NCI-H1092 treated with DMSO at 0.1 percent for 48 hours (cell line): ENCODE measurements at regions not wholly inside any gene's neighbourhood (a gene's known extent, or its start where the extent isn't known, plus 50 kb on each side); places are given as distances from the start of the nearest gene placed in this dataset.
"Not testable (repeated sequence)": the region's sequence is repeated elsewhere in the genome, so short reads cannot be mapped to it uniquely, and the experiment has no call there.

ENCODE experiments used
- DNase-seq: peaks from one replicate; lab custom pipeline; 2025; lab: John Stamatoyannopoulos, UW

DNA sequence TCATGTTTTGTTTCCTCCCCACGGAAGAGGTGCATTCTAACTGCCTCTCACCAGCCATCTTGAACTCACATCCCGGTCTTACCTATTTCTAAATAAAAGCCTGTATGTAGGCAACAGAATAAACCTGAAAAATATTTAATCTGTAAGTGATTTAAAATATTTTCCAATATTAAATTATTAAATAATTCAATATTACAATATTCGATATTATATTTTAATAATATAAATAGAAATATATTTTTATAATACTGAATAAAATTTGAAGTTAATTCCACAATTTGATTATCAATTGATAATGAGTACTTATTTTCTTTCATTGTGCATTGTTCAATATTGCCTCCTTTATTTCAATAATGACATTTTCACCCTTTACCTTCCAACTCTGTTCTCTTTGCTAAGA is 404.4 kb downstream of the CYLC2 start:
- DNase-seq = no peak

DNA sequence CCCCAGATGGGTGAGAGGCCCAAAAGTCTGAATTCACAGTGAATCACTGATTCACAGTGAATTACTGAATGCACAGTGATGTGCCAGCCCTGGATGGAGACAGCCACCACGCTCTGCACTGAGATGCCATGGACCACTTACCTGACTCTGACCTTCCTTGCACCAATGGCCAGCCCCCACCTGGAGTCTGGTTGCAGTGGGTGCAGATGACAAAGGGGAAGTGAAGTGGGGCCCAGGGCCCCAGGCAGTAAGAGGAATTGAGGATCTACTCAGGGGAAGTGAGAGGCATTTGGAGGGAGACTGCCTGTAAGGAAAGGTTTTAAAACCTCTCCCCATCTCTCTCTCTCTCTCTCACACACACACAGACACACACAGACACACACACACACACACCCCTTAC is 412.1 kb downstream of the CYLC2 start:
- DNase-seq = no peak

DNA sequence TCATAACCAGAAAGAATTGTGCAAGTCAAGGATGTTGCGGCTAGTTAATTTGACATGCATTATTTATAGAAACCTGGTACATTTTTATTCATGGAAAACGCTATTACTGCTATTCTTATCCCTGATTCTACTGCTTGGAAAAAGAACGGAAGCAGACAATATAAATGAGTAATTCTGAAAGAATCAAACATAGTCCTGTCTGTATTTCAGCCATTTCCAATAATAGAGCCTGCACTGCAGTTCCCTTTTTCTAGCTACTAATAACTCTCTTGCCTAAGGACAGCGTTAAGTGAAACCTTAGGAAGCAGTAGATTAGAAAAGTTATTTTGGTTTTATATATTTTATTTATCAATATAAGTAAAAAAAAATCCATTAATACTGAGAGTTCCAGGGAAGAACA is 414.9 kb downstream of the CYLC2 start:
- DNase-seq = no peak

DNA sequence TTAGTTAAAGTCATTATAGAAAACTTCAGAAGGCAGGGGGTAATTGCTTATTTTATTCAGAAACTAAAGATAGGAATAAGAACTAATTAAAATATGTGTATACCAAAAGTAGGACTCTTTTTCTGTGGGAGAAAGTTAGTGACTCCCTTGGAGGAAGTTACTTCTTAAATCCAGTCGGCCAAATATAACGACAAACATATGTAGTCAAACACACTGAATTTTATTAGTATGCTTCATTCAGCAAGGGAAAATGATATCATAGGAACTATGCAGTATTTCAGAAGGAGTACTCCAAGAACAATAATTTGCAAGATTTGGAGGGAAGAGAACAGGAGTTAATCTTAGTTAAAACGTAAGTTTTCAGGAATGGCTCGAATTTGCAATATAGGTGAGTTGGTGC is 432.6 kb downstream of the CYLC2 start:
- DNase-seq = no peak

DNA sequence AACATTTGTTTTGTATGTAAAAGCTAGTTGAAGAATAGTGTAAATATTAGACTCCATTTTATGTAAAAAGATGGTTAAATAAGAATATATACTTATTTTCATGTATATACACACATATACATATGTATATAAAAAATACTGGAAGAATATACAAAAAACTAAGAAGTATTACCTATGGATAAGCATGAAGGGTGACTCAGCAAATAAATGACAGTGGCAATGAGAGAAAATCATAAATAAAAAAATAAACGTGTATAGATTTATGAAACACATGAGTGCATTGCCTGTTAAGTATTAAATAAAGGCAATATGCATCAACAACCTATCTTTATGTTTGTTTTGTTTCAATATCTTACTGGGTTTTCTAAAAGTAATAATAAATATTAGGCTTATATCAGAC is 435.3 kb downstream of the CYLC2 start:
- DNase-seq = no peak

DNA sequence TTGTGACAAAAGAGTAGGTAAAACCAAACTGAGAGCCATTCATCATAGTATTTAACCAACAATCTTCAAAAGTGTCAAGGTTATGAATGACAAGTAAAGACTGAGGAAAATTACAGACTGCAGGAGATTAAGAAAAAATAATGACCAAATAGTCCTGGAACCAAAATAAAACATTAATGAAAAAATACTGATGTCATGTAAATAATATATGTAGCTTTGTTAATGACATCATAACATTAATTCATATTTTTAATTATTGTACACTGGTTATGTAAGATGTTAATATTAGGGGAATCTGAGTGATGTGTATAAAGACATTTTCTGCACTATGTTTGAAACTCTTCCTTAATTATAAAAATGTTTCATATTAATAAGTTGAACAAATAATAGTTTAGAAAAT is 436.7 kb downstream of the CYLC2 start:
- DNase-seq = no peak

DNA sequence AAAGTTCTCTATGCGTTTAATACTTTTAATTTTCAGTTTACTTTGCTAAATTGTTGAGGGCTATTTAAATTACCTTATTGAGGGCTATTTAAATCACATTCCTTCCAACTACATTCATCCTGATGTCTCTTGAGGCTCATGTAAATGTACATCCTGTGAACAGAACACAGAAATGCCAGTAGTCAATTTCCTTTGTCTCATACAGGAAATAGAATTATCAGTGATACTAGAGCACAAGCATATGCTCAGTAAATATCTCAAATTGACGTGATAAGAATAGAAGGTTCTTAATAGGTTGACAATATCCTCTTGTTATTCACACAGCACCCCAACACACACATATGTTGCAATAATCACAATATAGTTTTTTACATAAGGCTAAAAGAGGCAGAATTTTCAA is 449.0 kb downstream of the CYLC2 start:
- no peak for DNase-seq

DNA sequence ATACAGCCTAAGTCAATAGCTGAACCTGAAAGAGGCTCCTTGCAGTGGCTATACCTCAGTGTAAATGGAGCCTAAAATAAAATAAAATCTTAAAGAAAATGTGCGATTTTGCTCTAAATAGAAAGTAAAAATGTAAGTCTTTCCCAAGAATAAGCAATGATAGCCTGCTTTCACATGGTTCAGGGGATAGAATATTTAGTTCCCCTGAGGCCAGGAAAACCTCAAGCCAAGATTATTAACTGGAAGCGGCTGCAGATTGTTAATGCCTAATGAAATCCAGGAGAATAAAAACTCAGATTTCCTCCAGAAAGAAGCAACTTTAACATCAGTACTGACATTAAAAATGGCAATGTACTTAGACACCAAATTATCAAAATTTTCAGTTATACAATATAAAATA is 463.7 kb downstream of the CYLC2 start:
- DNase-seq = no peak

DNA sequence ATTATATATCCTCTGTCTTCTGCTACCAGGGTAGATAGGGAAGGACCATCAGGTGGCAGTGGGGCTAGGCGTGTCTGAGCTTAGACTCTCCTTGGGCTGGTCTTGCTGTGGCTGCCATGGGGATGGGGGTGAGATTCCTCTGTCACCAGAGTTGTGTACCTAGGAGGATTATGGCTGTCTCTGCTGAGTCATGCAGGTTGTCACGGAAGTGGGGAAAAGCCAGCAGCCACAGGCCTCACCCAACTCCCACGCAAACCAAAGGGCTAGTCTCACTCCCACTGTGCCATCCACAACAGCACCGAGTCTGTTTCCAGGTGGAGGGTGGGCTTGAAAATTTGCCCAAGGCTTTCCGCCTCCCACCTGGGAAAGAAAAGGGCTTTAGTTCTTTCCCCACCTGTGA is 476.1 kb downstream of the CYLC2 start:
- no peak for DNase-seq

DNA sequence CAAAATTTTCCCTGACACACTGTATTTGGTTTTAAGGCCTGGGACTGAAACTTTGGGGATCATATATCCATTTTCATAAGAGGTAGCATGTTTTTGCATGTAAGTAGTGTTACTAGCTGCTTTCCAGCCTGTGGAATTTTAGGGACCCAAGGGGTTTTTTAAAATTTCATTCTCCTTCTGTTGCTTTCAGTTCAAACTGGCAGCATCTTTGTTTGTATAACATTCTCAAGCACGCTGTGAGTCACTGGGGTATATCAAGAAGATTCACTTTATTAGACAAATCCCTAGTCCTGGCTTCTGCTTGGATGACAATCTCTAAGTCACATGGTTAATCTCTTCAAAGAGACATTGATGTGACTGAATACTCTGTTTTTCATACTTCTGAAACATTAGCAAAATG is 479.0 kb downstream of the CYLC2 start:
- no peak for DNase-seq

DNA sequence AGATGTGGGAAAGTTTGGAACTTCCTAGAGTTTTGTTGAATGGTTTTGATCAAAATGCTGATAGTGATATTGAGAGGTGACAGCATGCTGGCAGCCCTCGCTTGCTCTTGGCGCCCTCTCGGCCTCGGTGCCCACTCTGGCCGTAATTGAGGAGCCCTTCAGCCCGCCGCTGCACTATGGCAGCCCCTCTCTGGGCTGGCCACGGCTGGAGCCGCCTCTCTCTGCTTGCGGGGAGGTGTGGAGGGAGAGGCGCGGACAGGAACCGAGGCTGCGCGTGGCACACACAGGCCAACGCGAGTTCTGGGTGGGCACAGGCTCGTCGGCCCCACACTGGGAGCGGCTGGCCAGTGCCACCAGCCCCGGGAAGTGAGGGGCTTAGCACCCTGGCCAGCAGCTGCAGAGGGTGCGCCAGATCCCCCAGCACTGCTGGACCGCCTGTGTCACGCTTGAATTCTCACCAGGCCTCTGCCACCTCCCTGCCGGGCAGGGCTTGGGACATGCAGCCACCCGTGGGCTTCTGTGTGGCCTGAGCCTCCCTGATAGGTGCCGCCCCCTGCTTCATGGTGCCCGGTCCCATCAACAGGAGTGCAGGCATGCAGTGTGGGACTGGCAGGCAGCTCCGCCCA is 488.5 kb downstream of the CYLC2 start:
- no peak for DNase-seq

DNA sequence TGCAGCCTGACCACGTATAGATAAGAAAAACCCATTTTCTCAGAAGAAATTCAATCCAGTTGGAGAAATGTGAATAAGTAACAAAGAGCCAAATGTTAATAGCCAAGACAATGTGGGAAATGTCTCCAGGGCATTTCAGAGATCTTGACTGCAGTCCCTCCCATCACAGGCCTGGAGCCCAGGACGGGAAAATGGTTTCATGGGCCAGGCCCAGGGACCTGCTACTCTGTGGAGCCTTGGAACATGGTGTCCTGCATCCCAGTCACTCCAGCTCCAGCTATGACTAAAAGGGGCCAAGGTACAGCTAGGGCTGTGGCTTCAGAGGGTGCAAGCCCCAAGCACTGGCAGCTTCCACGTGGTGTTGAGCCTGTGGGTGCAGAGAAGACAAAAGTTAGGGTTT is 490.0 kb downstream of the CYLC2 start:
- no peak for DNase-seq

DNA sequence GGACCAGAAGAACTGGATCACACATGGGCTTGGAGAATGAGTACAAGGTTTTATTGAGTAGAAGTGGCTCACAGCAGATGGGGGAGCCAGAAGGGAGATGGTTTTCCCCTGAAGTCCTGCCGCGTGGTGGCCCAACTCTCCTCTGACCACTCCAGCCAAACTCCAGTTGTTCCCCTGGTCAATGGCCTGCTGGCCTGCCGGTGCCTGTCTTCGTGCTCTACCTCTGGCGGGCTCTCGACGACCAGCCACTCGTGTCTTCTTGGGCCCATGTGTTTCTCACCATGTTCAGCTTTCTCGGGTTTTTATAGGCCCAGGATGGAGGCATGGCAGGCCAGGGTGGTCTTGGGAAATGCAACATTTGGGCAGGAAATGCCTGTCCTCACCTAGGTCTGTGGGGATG is 519.6 kb downstream of the CYLC2 start:
- no peak for DNase-seq

DNA sequence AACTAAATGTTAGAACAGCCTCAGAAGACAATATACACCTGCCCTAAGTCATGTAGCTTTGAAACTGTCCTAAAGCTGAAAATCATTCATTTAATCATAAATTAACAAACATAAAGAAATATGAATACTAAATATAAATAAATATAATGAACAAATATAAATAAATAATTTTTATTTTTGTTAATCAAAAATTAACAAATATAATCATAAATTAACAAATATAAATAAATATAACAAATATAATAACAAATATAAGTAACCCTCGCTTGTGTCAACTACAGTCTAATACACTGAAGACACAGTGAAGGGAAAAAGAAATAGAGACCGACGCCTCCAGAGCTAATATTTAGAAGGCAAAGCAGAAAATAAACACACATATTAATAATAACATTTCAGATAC is 527.3 kb downstream of the CYLC2 start:
- no peak for DNase-seq

DNA sequence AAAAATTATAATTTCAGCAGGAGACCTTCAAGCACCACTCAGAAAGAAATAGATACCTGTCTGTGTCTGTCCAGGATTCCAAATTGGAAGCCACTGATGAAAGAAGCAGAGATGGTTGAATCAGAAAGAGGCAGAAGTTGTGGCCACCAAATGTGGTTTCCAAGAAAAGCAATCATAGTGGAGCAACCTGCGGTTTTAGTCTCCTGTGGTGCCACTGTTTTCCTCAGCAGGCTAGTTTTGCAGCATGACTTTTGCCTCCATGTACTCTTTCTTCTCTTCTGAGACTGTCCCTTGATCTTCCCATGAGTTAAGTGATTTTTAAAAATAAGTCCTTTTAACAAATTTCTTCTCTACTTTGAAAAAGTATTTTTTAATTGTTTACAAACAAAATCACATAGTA is 535.8 kb downstream of the CYLC2 start:
- DNase-seq = no peak

DNA sequence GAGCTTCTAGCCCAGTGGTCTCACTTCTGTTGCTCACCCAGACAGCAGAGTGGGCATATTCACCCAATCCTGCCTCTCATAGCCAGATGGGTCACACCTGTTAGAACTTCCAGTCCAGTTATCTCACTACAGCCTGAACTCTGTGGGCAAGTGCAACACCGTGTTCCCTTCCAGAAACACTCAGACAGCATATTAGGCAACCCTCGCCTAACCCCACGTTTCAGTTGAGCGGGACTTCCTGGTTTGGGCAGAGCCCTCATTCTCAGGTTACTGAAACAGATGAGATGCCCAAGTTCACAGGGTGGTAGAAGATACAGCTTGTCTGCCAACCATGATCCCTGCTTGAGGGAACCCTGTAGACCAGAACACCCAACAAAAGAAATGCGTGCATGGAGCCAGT is 538.2 kb downstream of the CYLC2 start:
- no peak for DNase-seq

DNA sequence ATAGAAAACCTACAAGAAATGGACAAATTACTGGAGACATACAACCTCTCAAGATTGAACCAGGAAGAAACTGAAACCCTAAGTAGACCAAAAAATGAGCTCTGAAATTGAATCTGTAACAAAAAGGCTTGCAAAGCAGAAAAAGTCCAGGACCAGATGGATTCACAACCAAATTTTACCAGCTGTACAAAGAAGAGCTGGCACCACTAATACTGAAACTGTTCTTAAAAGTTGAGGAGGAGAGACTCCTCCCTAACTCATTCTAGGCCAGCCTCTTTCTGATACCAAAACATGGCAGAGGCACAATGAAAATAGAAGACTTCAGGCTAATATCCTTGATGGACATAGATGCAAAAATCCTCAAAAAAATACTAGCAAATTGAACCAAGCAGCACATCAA is 542.3 kb downstream of the CYLC2 start:
- DNase-seq = no peak

DNA sequence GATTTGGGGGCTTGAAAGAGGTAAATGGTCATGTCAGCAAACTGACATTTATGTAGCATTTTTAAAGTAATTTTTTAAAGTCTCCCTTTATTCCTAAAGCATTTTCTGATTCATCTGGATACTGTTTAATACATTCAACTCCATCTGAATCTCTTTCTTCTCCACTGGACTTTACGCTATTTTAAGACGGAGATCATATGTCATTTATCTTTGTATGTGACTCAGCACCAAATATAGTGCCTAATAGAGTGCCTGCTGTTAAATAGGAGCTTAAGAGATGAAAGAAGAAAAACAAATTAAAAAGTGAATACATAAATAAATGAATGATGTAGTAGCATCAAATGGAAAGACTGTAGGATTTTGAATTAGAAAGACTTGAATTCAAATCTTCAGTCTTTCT is 548.8 kb upstream of the SMC2 start:
- no peak for DNase-seq

DNA sequence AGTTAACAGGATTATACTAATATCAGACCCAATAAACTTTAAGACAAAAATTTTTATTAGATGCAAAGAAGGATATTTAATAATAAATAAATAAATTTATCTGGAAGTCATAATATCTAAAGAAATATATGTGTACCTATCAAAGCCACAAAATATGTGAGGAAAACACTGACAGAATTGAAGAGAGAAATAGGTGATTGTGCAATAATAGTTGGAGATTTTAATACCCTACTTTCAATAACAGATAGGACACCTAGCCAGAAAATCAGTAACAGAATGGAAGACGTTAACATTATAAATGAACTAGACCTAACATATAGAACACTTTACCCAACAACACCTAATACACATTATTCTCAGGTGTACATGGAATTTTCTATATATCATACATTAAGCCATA is 541.4 kb upstream of the SMC2 start:
- no peak for DNase-seq

DNA sequence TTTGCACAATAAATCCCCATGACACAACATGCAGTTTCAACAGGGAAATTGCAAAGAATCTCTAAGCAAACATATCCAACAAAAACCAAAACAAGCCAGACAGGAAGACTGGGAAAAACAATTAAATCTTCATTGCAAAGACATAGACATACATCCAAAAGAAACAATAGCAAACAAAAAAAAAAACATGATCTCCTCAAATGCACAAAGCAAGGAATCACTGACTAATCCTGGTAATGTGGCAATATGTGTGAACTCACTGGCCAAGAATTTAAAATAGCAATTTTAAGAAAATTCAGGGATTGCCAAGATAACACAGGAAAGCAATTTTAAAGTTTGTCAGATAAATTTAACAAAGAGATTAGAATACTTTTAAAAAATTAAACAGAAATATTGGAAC is 520.1 kb upstream of the SMC2 start:
- DNase-seq = no peak

DNA sequence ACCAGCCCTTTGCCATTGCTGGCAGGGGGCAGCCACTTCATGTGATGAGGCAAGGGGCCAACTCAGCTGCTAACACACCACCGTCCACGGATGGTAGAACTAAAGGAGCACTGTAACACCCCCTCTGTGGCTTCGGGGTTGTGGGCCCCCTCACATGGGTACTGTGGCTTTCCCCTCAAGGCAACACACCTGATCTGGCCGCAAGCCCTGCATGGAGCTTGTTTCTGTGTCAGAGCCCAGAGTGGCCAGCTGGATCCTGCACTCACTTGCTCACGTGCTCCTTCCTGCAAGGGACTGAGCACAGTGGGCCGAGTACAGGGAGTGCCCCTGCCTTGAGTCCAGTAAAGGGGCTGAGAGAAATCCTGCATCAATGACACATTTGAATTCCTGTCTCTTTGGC is 507.4 kb upstream of the SMC2 start:
- DNase-seq = no peak

DNA sequence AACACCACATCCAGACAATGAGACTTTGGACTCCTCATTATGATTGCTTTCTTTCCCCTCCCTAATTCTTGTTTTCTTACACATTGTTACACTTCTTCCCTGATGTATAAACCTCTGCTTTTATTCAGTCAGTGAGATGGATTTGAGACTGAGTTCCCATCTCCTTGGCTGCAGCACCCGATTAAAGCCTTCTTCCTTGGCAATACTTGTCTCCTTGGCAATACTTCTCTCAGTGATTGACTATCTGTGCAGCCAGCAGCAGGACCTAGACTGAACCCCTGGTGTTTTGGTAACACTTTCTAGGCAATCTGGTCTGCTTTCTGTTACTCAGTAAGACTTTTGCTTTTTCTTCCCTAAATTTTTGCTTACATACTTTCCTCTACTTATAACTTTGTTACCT is 492.8 kb upstream of the SMC2 start:
- no peak for DNase-seq

DNA sequence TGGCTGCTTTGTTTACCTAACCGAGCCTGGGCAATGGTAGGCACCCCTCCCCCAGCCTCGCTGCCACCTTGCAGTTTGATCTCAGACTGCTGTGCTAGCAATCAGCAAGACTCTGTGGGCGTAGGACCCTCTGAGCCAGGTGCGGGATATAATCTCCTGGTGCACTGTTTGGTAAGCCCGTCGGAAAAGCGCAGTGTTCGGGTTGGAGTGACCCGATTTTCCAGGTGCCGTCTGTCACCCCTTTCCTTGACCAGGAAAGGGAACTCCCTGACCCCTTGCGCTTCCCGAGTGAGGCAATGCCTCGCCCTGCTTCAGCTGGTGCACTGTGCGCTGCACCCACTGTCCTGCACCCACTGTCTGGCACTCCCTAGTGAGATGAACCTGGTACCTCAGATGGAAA is 482.2 kb upstream of the SMC2 start:
- not testable (repeated sequence) for DNase-seq

DNA sequence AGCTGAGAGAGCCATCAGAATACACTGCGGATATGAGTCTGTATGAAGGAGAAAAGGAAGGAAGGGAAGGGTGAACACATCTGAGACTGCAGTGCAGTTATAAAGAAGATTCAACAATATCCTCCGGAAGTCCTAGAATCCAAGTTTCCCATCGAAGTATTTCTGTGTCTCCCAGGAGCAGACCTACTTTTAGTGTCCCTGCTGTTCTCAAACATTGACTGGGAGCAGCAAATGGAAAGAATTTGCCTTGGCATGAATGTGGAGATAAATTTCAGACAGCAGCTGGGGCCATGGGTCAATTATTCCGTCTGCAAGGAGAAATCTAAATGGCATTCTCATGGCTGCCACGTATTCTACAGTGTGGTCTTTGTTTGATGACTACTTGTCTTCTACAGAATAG is 478.1 kb upstream of the SMC2 start:
- DNase-seq = no peak

DNA sequence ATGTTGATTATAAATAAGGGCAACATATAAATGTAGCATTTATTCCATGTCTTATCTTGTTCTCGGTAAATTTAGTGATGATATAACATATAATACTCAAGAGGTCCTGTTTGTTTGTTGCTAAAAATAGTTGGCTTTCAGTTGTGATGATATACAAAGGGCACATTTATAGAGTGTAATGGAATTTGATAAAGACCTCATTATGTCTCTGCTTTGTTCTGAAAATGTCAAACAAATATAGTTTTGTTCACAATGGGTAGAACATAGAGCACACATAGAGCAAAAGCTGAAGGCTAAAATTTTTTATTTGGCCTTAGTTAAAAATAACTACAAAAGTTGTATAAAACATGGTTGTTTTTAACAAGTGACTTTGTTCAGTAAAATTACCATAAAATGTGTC is 477.1 kb upstream of the SMC2 start:
- DNase-seq = no peak
